ENCODE measurements at regions not wholly inside any gene's neighbourhood (a gene's known extent, or its start where the extent isn't known, plus 50 kb on each side); places are given as distances from the start of the nearest gene placed in this dataset.

DNA sequence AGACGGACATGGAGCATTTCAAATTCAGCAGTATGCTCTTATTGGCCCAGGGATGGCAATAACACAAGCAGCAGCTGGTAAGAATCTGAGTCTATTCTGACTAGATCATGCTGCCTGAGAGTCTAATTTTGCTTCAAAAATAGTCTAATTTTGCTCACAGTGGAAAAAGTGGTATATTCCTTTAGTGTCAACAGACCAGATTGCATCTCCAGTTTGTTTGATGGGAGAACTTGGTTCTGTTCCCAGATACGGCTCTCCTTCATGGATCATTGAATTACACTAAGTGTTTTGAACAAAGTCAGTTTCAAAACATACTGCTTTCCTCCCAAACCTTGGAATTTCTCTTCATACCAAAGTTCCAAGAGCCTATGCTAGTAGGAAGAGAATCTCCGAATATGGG is 586.1 kb downstream of the RNF144B start:
- no peaks in the 10 kb centered on the region for H3K36me3 ChIP-seq (ENCODE audit: insufficient read depth, low read length)
- TF ChIP-seq RAD21 (conservative IDR thresholded peaks at IDR 0.05) (no peak), POLR2AphosphoS5 (IDR thresholded peaks at IDR 0.05) (no peak), EZH2 (IDR thresholded peaks at IDR 0.05; ENCODE audit: borderline replicate concordance, insufficient read depth, low read length, poor library complexity, severe bottlenecking) (no peak)

DNA sequence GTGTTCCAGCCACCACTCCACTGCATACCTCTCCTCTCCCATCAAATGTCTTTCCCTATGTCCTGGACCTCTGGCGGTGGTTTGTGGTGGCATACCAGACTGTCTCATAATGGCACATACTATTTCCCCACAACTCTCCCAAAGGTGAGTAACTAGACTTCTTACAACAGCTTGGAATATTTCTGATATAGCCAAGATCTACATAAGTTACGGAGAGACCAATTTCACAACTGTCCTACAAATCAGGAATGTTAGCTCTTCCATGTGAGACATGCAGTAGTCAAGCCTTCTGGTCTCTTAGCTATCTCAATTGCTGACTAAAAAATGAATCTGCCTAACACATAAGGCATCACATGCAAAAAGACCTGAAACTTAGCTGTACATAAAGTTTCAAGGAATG is 588.9 kb downstream of the RNF144B start:
- Histone ChIP-seq H3K9me2 (ENCODE audit: insufficient read depth, low read length) (no peaks in the 10 kb centered on the region), H2AFZ (ENCODE audit: low read depth, low read length) (no peak overlapping the region), H3K4me3 (ENCODE audit: low read length) (no peak overlapping the region), H3F3A (ENCODE audit: insufficient read depth, low read length, poor library complexity, severe bottlenecking) (no peaks in the 10 kb centered on the region), H3K79me2 (replicated peaks; ENCODE audit: insufficient read depth, low read length) (no peaks in the 10 kb centered on the region), H3K4me2 (ENCODE audit: low read length) (no peak overlapping the region), H3K27ac (ENCODE audit: low read length) (no peak overlapping the region), H4K20me1 (ENCODE audit: insufficient read depth) (no peaks in the 10 kb centered on the region), H3K36me3 (ENCODE audit: insufficient read depth, low read length) (no peaks in the 10 kb centered on the region), H3K27me3 (ENCODE audit: insufficient read depth, low read depth, low read length) (no peaks in the 10 kb centered on the region), H3K9me3 (ENCODE audit: low read length) (no peaks in the 10 kb centered on the region), H3K9ac (ENCODE audit: low read length) (no peak overlapping the region)
- TF ChIP-seq EP300 (conservative IDR thresholded peaks at IDR 0.05; ENCODE audit: poor library complexity, severe bottlenecking) (no peak), MXI1 (conservative IDR thresholded peaks at IDR 0.05; ENCODE audit: poor library complexity, severe bottlenecking) (no peak), POLR2AphosphoS5 (IDR thresholded peaks at IDR 0.05) (no peak), RAD21 (conservative IDR thresholded peaks at IDR 0.05) (no peak), SMC3 (conservative IDR thresholded peaks at IDR 0.05; ENCODE audit: poor library complexity) (no peak)
- TF ChIP-seq, protein P1, sequence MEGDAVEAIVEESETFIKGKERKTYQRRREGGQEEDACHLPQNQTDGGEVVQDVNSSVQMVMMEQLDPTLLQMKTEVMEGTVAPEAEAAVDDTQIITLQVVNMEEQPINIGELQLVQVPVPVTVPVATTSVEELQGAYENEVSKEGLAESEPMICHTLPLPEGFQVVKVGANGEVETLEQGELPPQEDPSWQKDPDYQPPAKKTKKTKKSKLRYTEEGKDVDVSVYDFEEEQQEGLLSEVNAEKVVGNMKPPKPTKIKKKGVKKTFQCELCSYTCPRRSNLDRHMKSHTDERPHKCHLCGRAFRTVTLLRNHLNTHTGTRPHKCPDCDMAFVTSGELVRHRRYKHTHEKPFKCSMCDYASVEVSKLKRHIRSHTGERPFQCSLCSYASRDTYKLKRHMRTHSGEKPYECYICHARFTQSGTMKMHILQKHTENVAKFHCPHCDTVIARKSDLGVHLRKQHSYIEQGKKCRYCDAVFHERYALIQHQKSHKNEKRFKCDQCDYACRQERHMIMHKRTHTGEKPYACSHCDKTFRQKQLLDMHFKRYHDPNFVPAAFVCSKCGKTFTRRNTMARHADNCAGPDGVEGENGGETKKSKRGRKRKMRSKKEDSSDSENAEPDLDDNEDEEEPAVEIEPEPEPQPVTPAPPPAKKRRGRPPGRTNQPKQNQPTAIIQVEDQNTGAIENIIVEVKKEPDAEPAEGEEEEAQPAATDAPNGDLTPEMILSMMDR (IDR thresholded peaks at IDR 0.05; ENCODE audit: poor library complexity, severe bottlenecking): no peak
- TF ChIP-seq, protein P2, sequence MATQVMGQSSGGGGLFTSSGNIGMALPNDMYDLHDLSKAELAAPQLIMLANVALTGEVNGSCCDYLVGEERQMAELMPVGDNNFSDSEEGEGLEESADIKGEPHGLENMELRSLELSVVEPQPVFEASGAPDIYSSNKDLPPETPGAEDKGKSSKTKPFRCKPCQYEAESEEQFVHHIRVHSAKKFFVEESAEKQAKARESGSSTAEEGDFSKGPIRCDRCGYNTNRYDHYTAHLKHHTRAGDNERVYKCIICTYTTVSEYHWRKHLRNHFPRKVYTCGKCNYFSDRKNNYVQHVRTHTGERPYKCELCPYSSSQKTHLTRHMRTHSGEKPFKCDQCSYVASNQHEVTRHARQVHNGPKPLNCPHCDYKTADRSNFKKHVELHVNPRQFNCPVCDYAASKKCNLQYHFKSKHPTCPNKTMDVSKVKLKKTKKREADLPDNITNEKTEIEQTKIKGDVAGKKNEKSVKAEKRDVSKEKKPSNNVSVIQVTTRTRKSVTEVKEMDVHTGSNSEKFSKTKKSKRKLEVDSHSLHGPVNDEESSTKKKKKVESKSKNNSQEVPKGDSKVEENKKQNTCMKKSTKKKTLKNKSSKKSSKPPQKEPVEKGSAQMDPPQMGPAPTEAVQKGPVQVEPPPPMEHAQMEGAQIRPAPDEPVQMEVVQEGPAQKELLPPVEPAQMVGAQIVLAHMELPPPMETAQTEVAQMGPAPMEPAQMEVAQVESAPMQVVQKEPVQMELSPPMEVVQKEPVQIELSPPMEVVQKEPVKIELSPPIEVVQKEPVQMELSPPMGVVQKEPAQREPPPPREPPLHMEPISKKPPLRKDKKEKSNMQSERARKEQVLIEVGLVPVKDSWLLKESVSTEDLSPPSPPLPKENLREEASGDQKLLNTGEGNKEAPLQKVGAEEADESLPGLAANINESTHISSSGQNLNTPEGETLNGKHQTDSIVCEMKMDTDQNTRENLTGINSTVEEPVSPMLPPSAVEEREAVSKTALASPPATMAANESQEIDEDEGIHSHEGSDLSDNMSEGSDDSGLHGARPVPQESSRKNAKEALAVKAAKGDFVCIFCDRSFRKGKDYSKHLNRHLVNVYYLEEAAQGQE (IDR thresholded peaks at IDR 0.05; ENCODE audit: borderline replicate concordance): no peak

More for the DNA sequence above, 586.1 kb downstream of the RNF144B start:
- Histone ChIP-seq H3K27ac (ENCODE audit: low read length) (no peak overlapping the region), H3K9ac (ENCODE audit: low read length) (no peak overlapping the region), H3K9me2 (ENCODE audit: insufficient read depth, low read length) (no peaks in the 10 kb centered on the region), H3F3A (ENCODE audit: insufficient read depth, low read length, poor library complexity, severe bottlenecking) (no peaks in the 10 kb centered on the region), H3K4me3 (ENCODE audit: low read length) (no peak overlapping the region), H4K20me1 (ENCODE audit: insufficient read depth) (no peaks in the 10 kb centered on the region), H2AFZ (ENCODE audit: low read depth, low read length) (no peak overlapping the region), H3K4me2 (ENCODE audit: low read length) (no peak overlapping the region), H3K79me2 (replicated peaks; ENCODE audit: insufficient read depth, low read length) (no peaks in the 10 kb centered on the region), H3K9me3 (ENCODE audit: low read length) (no peaks in the 10 kb centered on the region), H3K27me3 (ENCODE audit: insufficient read depth, low read depth, low read length) (no peaks in the 10 kb centered on the region)

GRCh38 chr6:18976966-18977365 is 589.8 kb downstream of the RNF144B start:
- Histone ChIP-seq H3F3A (ENCODE audit: insufficient read depth, low read length, poor library complexity, severe bottlenecking) (no peaks in the 10 kb centered on the region), H3K9ac (ENCODE audit: low read length) (no peak overlapping the region), H3K79me2 (replicated peaks; ENCODE audit: insufficient read depth, low read length) (no peaks in the 10 kb centered on the region), H3K4me2 (ENCODE audit: low read length) (no peak overlapping the region), H2AFZ (ENCODE audit: low read depth, low read length) (no peak overlapping the region), H3K9me3 (ENCODE audit: low read length) (no peaks in the 10 kb centered on the region), H3K27ac (ENCODE audit: low read length) (no peak overlapping the region), H3K36me3 (ENCODE audit: insufficient read depth, low read length) (no peaks in the 10 kb centered on the region), H3K27me3 (ENCODE audit: insufficient read depth, low read depth, low read length) (no peaks in the 10 kb centered on the region), H3K9me2 (ENCODE audit: insufficient read depth, low read length) (no peaks in the 10 kb centered on the region), H4K20me1 (ENCODE audit: insufficient read depth) (no peaks in the 10 kb centered on the region), H3K4me3 (ENCODE audit: low read length) (no peak overlapping the region)
- TF ChIP-seq POLR2AphosphoS5 (IDR thresholded peaks at IDR 0.05) (peak; percentile 39), RAD21 (conservative IDR thresholded peaks at IDR 0.05) (no peak), SMC3 (conservative IDR thresholded peaks at IDR 0.05; ENCODE audit: poor library complexity) (no peak), TAF1 (IDR thresholded peaks at IDR 0.05; ENCODE audit: low read depth) (no peak), EP300 (conservative IDR thresholded peaks at IDR 0.05; ENCODE audit: poor library complexity, severe bottlenecking) (no peak), EZH2 (IDR thresholded peaks at IDR 0.05; ENCODE audit: borderline replicate concordance, insufficient read depth, low read length, poor library complexity, severe bottlenecking) (no peak)
- TF ChIP-seq, protein P2 (IDR thresholded peaks at IDR 0.05; ENCODE audit: borderline replicate concordance): peak; percentile 35
- TF ChIP-seq, protein P1 (IDR thresholded peaks at IDR 0.05; ENCODE audit: poor library complexity, severe bottlenecking): no peak
